ENCODE measurements at regions not wholly inside any gene's neighbourhood (a gene's known extent, or its start where the extent isn't known, plus 50 kb on each side); places are given as distances from the start of the nearest gene placed in this dataset.

GRCh38 chr11:44464741-44465140, 100.7 kb upstream of the CD82 start:
- peak; percentile 14 to 48 (median 30); a peak in 4 of 6 replicates for TF ChIP-seq CTCF (IDR thresholded peaks at IDR 0.05 in 2 of 3, conservative IDR thresholded peaks at IDR 0.05 in 1 of 3; ENCODE audit: borderline replicate concordance in 1 of 3, insufficient read depth in 1 of 3, low read depth in 2 of 3, low read length in 2 of 3)
- TF ChIP-seq MAX (IDR thresholded peaks at IDR 0.05) = no peak
- no peak for TF ChIP-seq POLR2AphosphoS5 (IDR thresholded peaks at IDR 0.05; ENCODE audit: low read depth, low read length)
- TF ChIP-seq ZBTB33 (IDR thresholded peaks at IDR 0.05; ENCODE audit: extremely low read depth, insufficient replicate concordance, low read length) = no peak
- peak; percentile 20; the same call in 1 of the 2 replicates for TF ChIP-seq RAD21 (IDR thresholded peaks at IDR 0.05; ENCODE audit: low read depth)
- no peak for TF ChIP-seq POLR2A (IDR thresholded peaks at IDR 0.05; ENCODE audit: borderline replicate concordance, extremely low read depth, insufficient read depth, insufficient read length)
- no peak for TF ChIP-seq ATF3 (IDR thresholded peaks at IDR 0.05)
- no peak for TF ChIP-seq YY1 (IDR thresholded peaks at IDR 0.05; ENCODE audit: extremely low read depth, insufficient replicate concordance, low read depth, low read length)
- TF ChIP-seq EZH2phosphoT487 (IDR thresholded peaks at IDR 0.05; ENCODE audit: borderline replicate concordance) = no peak
- TF ChIP-seq EGR1 (IDR thresholded peaks at IDR 0.05; ENCODE audit: low read depth) = no peak
- no peak for TF ChIP-seq EZH2 (IDR thresholded peaks at IDR 0.05)

Data from HCT116 (cell line).